SU-DHL-6 (cell line): ENCODE measurements at regions not wholly inside any gene's neighbourhood (a gene's known extent, or its start where the extent isn't known, plus 50 kb on each side); places are given as distances from the start of the nearest gene placed in this dataset.

Experiments used
- H2AFZ ChIP-seq: fragments of 200-600 bp; sonication (generic); 2 replicates; pipeline ENCODE4 v1.6.1; 2014; ENCODE audit warnings: low read depth, mild to moderate bottlenecking, moderate library complexity, mixed read lengths, antibody characterized with exemption, low read length; ENCODE audit not compliant: severe bottlenecking
- H3F3A ChIP-seq: fragments of 200-600 bp; shearing (Covaris generic); 2 replicates; pipeline ENCODE4 v1.6.0; 2016; ENCODE audit warnings: antibody characterized with exemption, mild to moderate bottlenecking; ENCODE audit not compliant: insufficient read depth
- H3K27ac ChIP-seq: fragments of 200-600 bp; sonication (generic); 2 replicates; pipeline ENCODE4 v1.5.1; 2016; ENCODE audit warnings: low read depth, mild to moderate bottlenecking, low read length, moderate library complexity, mixed read lengths
- H3K27me3 ChIP-seq: fragments of 200-600 bp; sonication (generic), shearing (Covaris generic); 2 replicates; pipeline ENCODE4 v1.6.0; 2014; ENCODE audit warnings: mild to moderate bottlenecking, low read length
- H3K36me3 ChIP-seq: fragments of 200-600 bp; sonication (generic); 2 replicates; pipeline ENCODE4 v1.6.1; 2014; ENCODE audit warnings: mild to moderate bottlenecking, low read length, mixed read lengths
- H3K4me2 ChIP-seq: fragments of 300-600, 200-600 bp; shearing (Covaris generic), sonication (generic); 2 replicates; pipeline ENCODE4 v1.6.0; 2014; ENCODE audit warnings: low read length, low read depth, mild to moderate bottlenecking; ENCODE audit not compliant: poor library complexity, severe bottlenecking
- H3K4me3 ChIP-seq: fragments of 200-600 bp; sonication (generic); 2 replicates; pipeline ENCODE4 v1.5.1; 2014; ENCODE audit warnings: antibody characterized with exemption, low read length, mild to moderate bottlenecking, mixed read lengths; ENCODE audit not compliant: insufficient read depth, poor library complexity, severe bottlenecking
- H3K79me2 ChIP-seq: fragments of 200-600 bp; sonication (generic); 2 replicates; pipeline ENCODE4 v1.6.1; 2014; ENCODE audit warnings: mild to moderate bottlenecking, low read length, moderate library complexity; ENCODE audit not compliant: insufficient read depth
- H3K9ac ChIP-seq: fragments of 200-600 bp; sonication (generic); 2 replicates; pipeline ENCODE4 v1.7.0; 2014; ENCODE audit warnings: mild to moderate bottlenecking, low read length
- H3K9me2 ChIP-seq: fragments of 200-600 bp; sonication (generic); replicated peaks from 2 replicates; pipeline ENCODE4 v1.6.1; 2014; ENCODE audit warnings: low read length; ENCODE audit not compliant: insufficient read depth
- H3K9me3 ChIP-seq: fragments of 200-600 bp; sonication (generic); 2 replicates; pipeline ENCODE4 v1.6.1; 2014; ENCODE audit warnings: low read length, mixed read lengths; ENCODE audit not compliant: insufficient read depth
- H4K20me1 ChIP-seq: fragments of 200-600 bp; sonication (generic); 2 replicates; pipeline ENCODE4 v1.6.1; 2014; ENCODE audit warnings: low read depth, mild to moderate bottlenecking, antibody characterized with exemption, low read length, moderate library complexity, mixed read lengths
- CTCF ChIP-seq: fragments of 200-600 bp; sonication (generic); IDR thresholded peaks from one replicate; pipeline ENCODE4 v1.5.1; 2017; ENCODE audit warnings: antibody characterized with exemption, mild to moderate bottlenecking, low read length, moderate library complexity; ENCODE audit not compliant: insufficient read depth, poor library complexity, severe bottlenecking
- EZH2phosphoT487 ChIP-seq: fragments of 200-600 bp; sonication (generic), shearing (Covaris generic); conservative IDR thresholded peaks from 2 replicates; pipeline ENCODE4 v1.6.1; 2018; ENCODE audit warnings: mild to moderate bottlenecking, antibody characterized with exemption, low read length, moderate library complexity, mixed read lengths

- H3F3A ChIP-seq: no peaks in the 10 kb centered on the region
- H3K9ac ChIP-seq: no peak overlapping the region
- H3K27me3 ChIP-seq: peaks cover 2% of the 10 kb centered on the region; the same call in 1 of the 2 replicates
- H3K9me3 ChIP-seq: no peaks in the 10 kb centered on the region
- TF ChIP-seq CTCF (no peak), EZH2phosphoT487 (no peak)
- H3K4me3 ChIP-seq: no peak overlapping the region
- no peaks in the 10 kb centered on the region for H4K20me1 ChIP-seq
- no peaks in the 10 kb centered on the region for H3K9me2 ChIP-seq
- H2AFZ ChIP-seq: no peak overlapping the region
- H3K4me2 ChIP-seq: no peak overlapping the region
- no peaks in the 10 kb centered on the region for H3K36me3 ChIP-seq
- H3K27ac ChIP-seq: no peak overlapping the region
- H3K79me2 ChIP-seq: no peaks in the 10 kb centered on the region
Observed at GRCh38 chr10:91707236-91707635, 74.4 kb upstream of the PPP1R3C start.

- Histone ChIP-seq H3K4me3 (no peak overlapping the region), H3F3A (no peaks in the 10 kb centered on the region), H3K9me2 (no peaks in the 10 kb centered on the region), H3K4me2 (no peak overlapping the region), H3K9ac (no peak overlapping the region), H3K27me3 (peaks cover 2% of the 10 kb centered on the region; the same call in 1 of the 2 replicates), H4K20me1 (no peaks in the 10 kb centered on the region), H2AFZ (no peak overlapping the region), H3K36me3 (no peaks in the 10 kb centered on the region), H3K79me2 (no peaks in the 10 kb centered on the region), H3K9me3 (no peaks in the 10 kb centered on the region), H3K27ac (no peak overlapping the region)
- TF ChIP-seq EZH2phosphoT487 (no peak), CTCF (no peak)
Observed at GRCh38 chr10:91705948-91706670, 73.2 kb upstream of the PPP1R3C start.

GRCh38 chr10:91702620-91703019 is 69.7 kb upstream of the PPP1R3C start:
- H3K9ac ChIP-seq: no peak overlapping the region
- H3K36me3 ChIP-seq: no peaks in the 10 kb centered on the region
- no peaks in the 10 kb centered on the region for H3F3A ChIP-seq
- H3K27ac ChIP-seq: no peak overlapping the region
- no peaks in the 10 kb centered on the region for H4K20me1 ChIP-seq
- TF ChIP-seq EZH2phosphoT487: no peak
- TF ChIP-seq CTCF: no peak
- no peaks in the 10 kb centered on the region for H3K79me2 ChIP-seq
- no peak overlapping the region for H2AFZ ChIP-seq
- peaks cover 2% of the 10 kb centered on the region; the same call in 1 of the 2 replicates for H3K27me3 ChIP-seq
- no peaks in the 10 kb centered on the region for H3K9me3 ChIP-seq
- no peaks in the 10 kb centered on the region for H3K9me2 ChIP-seq
- no peak overlapping the region for H3K4me2 ChIP-seq
- H3K4me3 ChIP-seq: no peak overlapping the region
